BLaER1 (cell line): ENCODE measurements at regions not wholly inside any gene's neighbourhood (a gene's known extent, or its start where the extent isn't known, plus 50 kb on each side); places are given as distances from the start of the nearest gene placed in this dataset.
"Not testable (repeated sequence)": the region's sequence is repeated elsewhere in the genome, so short reads cannot be mapped to it uniquely, and the experiment has no call there.

ENCODE experiments used
- H3K27ac ChIP-seq: shearing (Covaris generic); formaldehyde crosslinking; 2 replicates; pipeline ENCODE4 v1.8.1; 2022
- H3K27me3 ChIP-seq: shearing (Covaris generic); formaldehyde crosslinking; 2 replicates; pipeline ENCODE4 v1.8.1; 2022
- H3K36me3 ChIP-seq: shearing (Covaris generic); formaldehyde crosslinking; 2 replicates; pipeline ENCODE4 v1.8.1; 2022
- H3K4me1 ChIP-seq: shearing (Covaris generic); formaldehyde crosslinking; 2 replicates; pipeline ENCODE4 v1.8.1; 2022
- H3K4me2 ChIP-seq: shearing (Covaris generic); formaldehyde crosslinking; 2 replicates; pipeline ENCODE4 v1.8.1; 2022
- H3K4me3 ChIP-seq: shearing (Covaris generic); formaldehyde crosslinking; 2 replicates; pipeline ENCODE4 v1.8.1; 2022
- H3K9ac ChIP-seq: shearing (Covaris generic); formaldehyde crosslinking; 2 replicates; pipeline ENCODE4 v1.8.1; 2022
- H3K9me3 ChIP-seq: shearing (Covaris generic); formaldehyde crosslinking; 2 replicates; pipeline ENCODE4 v1.8.1; 2022
- H4K20me1 ChIP-seq: shearing (Covaris generic); formaldehyde crosslinking; 2 replicates; pipeline ENCODE4 v1.8.1; 2022
- Cebpa-rat ChIP-seq: shearing (Covaris generic); IDR thresholded peaks from 2 replicates; pipeline ENCODE4 v1.8.1; 2022

- Histone ChIP-seq H3K36me3 (no peaks in the 10 kb centered on the region), H3K9ac (no peak overlapping the region)
- TF ChIP-seq Cebpa-rat: no peak
Measured at GRCh38 chr6:4262526-4262925, 127.2 kb upstream of the ECI2 start.

GRCh38 chr6:4259391-4259790, 124.0 kb upstream of the ECI2 start:
- H3K27ac ChIP-seq: no peak overlapping the region
- no peaks in the 10 kb centered on the region; the same call in 1 of the 2 replicates for H3K9me3 ChIP-seq
- H3K4me1 ChIP-seq: no peaks in the 10 kb centered on the region
- no peak overlapping the region for H3K4me2 ChIP-seq
- no peak overlapping the region for H3K9ac ChIP-seq
- H4K20me1 ChIP-seq: no peaks in the 10 kb centered on the region
- H3K36me3 ChIP-seq: no peaks in the 10 kb centered on the region
- TF ChIP-seq Cebpa-rat: no peak
- H3K4me3 ChIP-seq: no peak overlapping the region
- no peaks in the 10 kb centered on the region for H3K27me3 ChIP-seq

More at GRCh38 chr6:4262526-4262925, 127.2 kb upstream of the ECI2 start:
- no peak overlapping the region for H3K4me2 ChIP-seq
- H4K20me1 ChIP-seq: no peaks in the 10 kb centered on the region
- no peak overlapping the region for H3K4me3 ChIP-seq
- no peaks in the 10 kb centered on the region for H3K9me3 ChIP-seq
- no peaks in the 10 kb centered on the region for H3K27me3 ChIP-seq
- no peaks in the 10 kb centered on the region for H3K4me1 ChIP-seq
- H3K27ac ChIP-seq: no peak overlapping the region

- Histone ChIP-seq H3K9me3 (no peaks in the 10 kb centered on the region; the same call in 1 of the 2 replicates), H3K4me3 (no peak overlapping the region), H3K27ac (no peak overlapping the region), H4K20me1 (no peaks in the 10 kb centered on the region), H3K4me1 (no peaks in the 10 kb centered on the region), H3K9ac (no peak overlapping the region), H3K4me2 (no peak overlapping the region), H3K36me3 (no peaks in the 10 kb centered on the region), H3K27me3 (no peaks in the 10 kb centered on the region)
- no peak for TF ChIP-seq Cebpa-rat
Measured at GRCh38 chr6:4258733-4259132, 123.4 kb upstream of the ECI2 start.

- no peaks in the 10 kb centered on the region for H3K27me3 ChIP-seq
- no peak overlapping the region for H3K4me2 ChIP-seq
- no peaks in the 10 kb centered on the region for H3K36me3 ChIP-seq
- no peak for TF ChIP-seq Cebpa-rat
- H3K27ac ChIP-seq: no peak overlapping the region
- H3K4me3 ChIP-seq: no peak overlapping the region
- H4K20me1 ChIP-seq: no peaks in the 10 kb centered on the region
- no peaks in the 10 kb centered on the region for H3K4me1 ChIP-seq
- no peaks in the 10 kb centered on the region; the same call in 1 of the 2 replicates for H3K9me3 ChIP-seq
- no peak overlapping the region for H3K9ac ChIP-seq
Measured at GRCh38 chr6:4256969-4257368, 121.6 kb upstream of the ECI2 start.

- H3K4me3 ChIP-seq: no peak overlapping the region
- H3K27ac ChIP-seq: no peak overlapping the region
- H3K27me3 ChIP-seq: no peaks in the 10 kb centered on the region
- H3K4me1 ChIP-seq: no peaks in the 10 kb centered on the region
- no peaks in the 10 kb centered on the region for H4K20me1 ChIP-seq
- no peak for TF ChIP-seq Cebpa-rat
- no peaks in the 10 kb centered on the region for H3K36me3 ChIP-seq
- no peaks in the 10 kb centered on the region; the same call in 1 of the 2 replicates for H3K9me3 ChIP-seq
- no peak overlapping the region for H3K9ac ChIP-seq
- no peak overlapping the region for H3K4me2 ChIP-seq
Measured at GRCh38 chr6:4253604-4254231, 118.3 kb upstream of the ECI2 start.

GRCh38 chr6:4252445-4252844, 117.1 kb upstream of the ECI2 start:
- not testable (repeated sequence) for H3K9me3 ChIP-seq, H3K36me3 ChIP-seq, H3K27me3 ChIP-seq, H3K4me2 ChIP-seq, H3K27ac ChIP-seq, H3K4me3 ChIP-seq, H3K4me1 ChIP-seq, H4K20me1 ChIP-seq, H3K9ac ChIP-seq

GRCh38 chr6:4250645-4251044, 115.3 kb upstream of the ECI2 start:
- Histone ChIP-seq H4K20me1 (no peaks in the 10 kb centered on the region), H3K27me3 (no peaks in the 10 kb centered on the region), H3K36me3 (no peaks in the 10 kb centered on the region), H3K27ac (no peak overlapping the region), H3K4me2 (no peak overlapping the region), H3K9me3 (peaks cover 6% of the 10 kb centered on the region), H3K4me1 (no peaks in the 10 kb centered on the region), H3K9ac (no peak overlapping the region), H3K4me3 (no peak overlapping the region)
- no peak for TF ChIP-seq Cebpa-rat

GRCh38 chr6:4243832-4244231, 108.5 kb upstream of the ECI2 start:
- H3K27ac ChIP-seq, H3K4me3 ChIP-seq, H3K36me3 ChIP-seq, H4K20me1 ChIP-seq, H3K4me2 ChIP-seq, H3K4me1 ChIP-seq, H3K9ac ChIP-seq, H3K27me3 ChIP-seq: not testable (repeated sequence)
- H3K9me3 ChIP-seq: peaks cover 34% of the 10 kb centered on the region

GRCh38 chr6:4243237-4243636, 107.9 kb upstream of the ECI2 start:
- Histone ChIP-seq H3K4me3 (no peak overlapping the region), H3K4me2 (no peak overlapping the region), H3K9ac (no peak overlapping the region), H4K20me1 (no peaks in the 10 kb centered on the region), H3K9me3 (peaks cover 34% of the 10 kb centered on the region), H3K27ac (no peak overlapping the region), H3K27me3 (no peaks in the 10 kb centered on the region), H3K36me3 (no peaks in the 10 kb centered on the region), H3K4me1 (no peaks in the 10 kb centered on the region)
- TF ChIP-seq Cebpa-rat: no peak

- H3K9ac ChIP-seq: no peak overlapping the region
- no peaks in the 10 kb centered on the region for H4K20me1 ChIP-seq
- H3K36me3 ChIP-seq: no peaks in the 10 kb centered on the region
- TF ChIP-seq Cebpa-rat: no peak
- H3K9me3 ChIP-seq: peaks cover 34% of the 10 kb centered on the region
- no peaks in the 10 kb centered on the region for H3K27me3 ChIP-seq
- no peak overlapping the region for H3K4me2 ChIP-seq
- no peaks in the 10 kb centered on the region for H3K4me1 ChIP-seq
- H3K27ac ChIP-seq: no peak overlapping the region
- no peak overlapping the region for H3K4me3 ChIP-seq
Measured at GRCh38 chr6:4242601-4243000, 107.2 kb upstream of the ECI2 start.

GRCh38 chr6:4240148-4240547, 104.8 kb upstream of the ECI2 start:
- Histone ChIP-seq H3K9me3 (peaks cover 27% of the 10 kb centered on the region), H3K27me3 (no peaks in the 10 kb centered on the region), H3K4me1 (no peaks in the 10 kb centered on the region), H4K20me1 (no peaks in the 10 kb centered on the region), H3K36me3 (no peaks in the 10 kb centered on the region), H3K4me3 (no peak overlapping the region), H3K9ac (no peak overlapping the region), H3K4me2 (no peak overlapping the region), H3K27ac (no peak overlapping the region)
- TF ChIP-seq Cebpa-rat: no peak
